ENCODE measurements at regions not wholly inside any gene's neighbourhood (a gene's known extent, or its start where the extent isn't known, plus 50 kb on each side); places are given as distances from the start of the nearest gene placed in this dataset.
"Not testable (repeated sequence)": the region's sequence is repeated elsewhere in the genome, so short reads cannot be mapped to it uniquely, and the experiment has no call there.

GRCh38 chrX:139360356-139360755 is 170.2 kb upstream of the F9 start:
- no peak overlapping the region for H3K9ac ChIP-seq
- no peak for TF ChIP-seq Cebpa-rat (IDR thresholded peaks at IDR 0.05)
- H3K4me2 ChIP-seq: no peak overlapping the region
- H3K36me3 ChIP-seq: no peaks in the 10 kb centered on the region
- H3K4me3 ChIP-seq: no peak overlapping the region
- H3K9me3 ChIP-seq: no peaks in the 10 kb centered on the region
- H4K20me1 ChIP-seq: no peaks in the 10 kb centered on the region
- H3K27ac ChIP-seq: no peak overlapping the region
- H3K27me3 ChIP-seq: peaks cover 65% of the 10 kb centered on the region
- no peaks in the 10 kb centered on the region for H3K4me1 ChIP-seq

GRCh38 chrX:139342594-139342991 is 187.9 kb upstream of the F9 start:
- not testable (repeated sequence) for H3K4me3 ChIP-seq, H4K20me1 ChIP-seq, H3K4me1 ChIP-seq, H3K9ac ChIP-seq, H3K9me3 ChIP-seq, H3K36me3 ChIP-seq, H3K27ac ChIP-seq, H3K4me2 ChIP-seq
- H3K27me3 ChIP-seq: peaks cover 64% of the 10 kb centered on the region

GRCh38 chrX:139341855-139342593 is 188.5 kb upstream of the F9 start:
- not testable (repeated sequence) for H3K27ac ChIP-seq, H3K9ac ChIP-seq, H3K9me3 ChIP-seq, H3K4me2 ChIP-seq, H3K36me3 ChIP-seq, H3K4me1 ChIP-seq, H3K4me3 ChIP-seq, H4K20me1 ChIP-seq
- peaks cover 62% of the 10 kb centered on the region for H3K27me3 ChIP-seq

- no peak for TF ChIP-seq Cebpa-rat (IDR thresholded peaks at IDR 0.05)
- H3K4me1 ChIP-seq: no peaks in the 10 kb centered on the region
- no peak overlapping the region for H3K4me2 ChIP-seq
- H4K20me1 ChIP-seq: no peaks in the 10 kb centered on the region
- H3K27me3 ChIP-seq: peaks cover 30% of the 10 kb centered on the region
- H3K9ac ChIP-seq: no peak overlapping the region
- H3K36me3 ChIP-seq: no peaks in the 10 kb centered on the region
- H3K4me3 ChIP-seq: no peak overlapping the region
- H3K27ac ChIP-seq: no peak overlapping the region
- H3K9me3 ChIP-seq: peaks cover 6% of the 10 kb centered on the region
These were observed 198.1 kb upstream of the F9 start for GRCh38 chrX:139332441-139332840.

GRCh38 chrX:139327355-139327754 is 203.2 kb upstream of the F9 start:
- Histone ChIP-seq H3K4me1 (no peaks in the 10 kb centered on the region), H3K4me3 (no peak overlapping the region), H3K9ac (no peak overlapping the region), H3K4me2 (no peak overlapping the region), H3K9me3 (peaks cover 6% of the 10 kb centered on the region), H3K36me3 (no peaks in the 10 kb centered on the region), H3K27me3 (peaks cover 38% of the 10 kb centered on the region), H4K20me1 (no peaks in the 10 kb centered on the region), H3K27ac (no peak overlapping the region)
- no peak for TF ChIP-seq Cebpa-rat (IDR thresholded peaks at IDR 0.05)

GRCh38 chrX:139324756-139325155 is 205.8 kb upstream of the F9 start:
- Histone ChIP-seq H4K20me1 (no peaks in the 10 kb centered on the region), H3K27me3 (peaks cover 37% of the 10 kb centered on the region), H3K4me2 (no peak overlapping the region), H3K36me3 (no peaks in the 10 kb centered on the region), H3K4me3 (no peak overlapping the region), H3K9ac (no peak overlapping the region), H3K27ac (no peak overlapping the region), H3K9me3 (0 out of 2 replicates have a peak, but pooled peaks cover 5% of the 10 kb centered on the region), H3K4me1 (no peaks in the 10 kb centered on the region)
- no peak for TF ChIP-seq Cebpa-rat (IDR thresholded peaks at IDR 0.05)

- H3K27me3 ChIP-seq: peaks cover 60% of the 10 kb centered on the region
- not testable (repeated sequence) for H3K4me3 ChIP-seq, H3K9me3 ChIP-seq, H3K4me1 ChIP-seq, H4K20me1 ChIP-seq, H3K36me3 ChIP-seq, H3K27ac ChIP-seq, H3K4me2 ChIP-seq, H3K9ac ChIP-seq
These were observed 209.7 kb upstream of the F9 start for GRCh38 chrX:139320661-139321354.

GRCh38 chrX:139306675-139307074 is 223.9 kb upstream of the F9 start:
- not testable (repeated sequence) for H3K4me3 ChIP-seq
- H3K27me3 ChIP-seq: peaks cover 32% of the 10 kb centered on the region

GRCh38 chrX:139304471-139304870 is 226.1 kb upstream of the F9 start:
- H4K20me1 ChIP-seq: no peaks in the 10 kb centered on the region
- H3K4me2 ChIP-seq: no peak overlapping the region
- peaks cover 43% of the 10 kb centered on the region for H3K27me3 ChIP-seq
- H3K4me3 ChIP-seq: no peak overlapping the region
- H3K4me1 ChIP-seq: no peaks in the 10 kb centered on the region
- no peak overlapping the region for H3K9ac ChIP-seq
- TF ChIP-seq Cebpa-rat (IDR thresholded peaks at IDR 0.05): no peak
- no peaks in the 10 kb centered on the region for H3K36me3 ChIP-seq
- H3K27ac ChIP-seq: no peak overlapping the region
- peaks cover 26% of the 10 kb centered on the region for H3K9me3 ChIP-seq

More at GRCh38 chrX:139306675-139307074, 223.9 kb upstream of the F9 start:
- H3K4me2 ChIP-seq, H3K36me3 ChIP-seq, H3K9ac ChIP-seq, H3K27ac ChIP-seq, H3K4me1 ChIP-seq, H4K20me1 ChIP-seq: not testable (repeated sequence)
- H3K9me3 ChIP-seq: peaks cover 26% of the 10 kb centered on the region

- Histone ChIP-seq H3K9me3 (no peaks in the 10 kb centered on the region), H3K27me3 (peaks cover 86% of the 10 kb centered on the region), H3K4me2 (no peak overlapping the region), H3K36me3 (no peaks in the 10 kb centered on the region), H3K4me3 (no peak overlapping the region), H3K9ac (no peak overlapping the region), H3K27ac (no peak overlapping the region), H4K20me1 (no peaks in the 10 kb centered on the region), H3K4me1 (no peaks in the 10 kb centered on the region)
- TF ChIP-seq Cebpa-rat (IDR thresholded peaks at IDR 0.05): no peak
These were observed 231.2 kb upstream of the F9 start for GRCh38 chrX:139299309-139299708.

Measured in BLaER1 (cell line).